ENCODE measurements at regions not wholly inside any gene's neighbourhood (a gene's known extent, or its start where the extent isn't known, plus 50 kb on each side); places are given as distances from the start of the nearest gene placed in this dataset.
"Not testable (repeated sequence)": the region's sequence is repeated elsewhere in the genome, so short reads cannot be mapped to it uniquely, and the experiment has no call there.

- not testable (repeated sequence) for TF ChIP-seq POLR2A (IDR thresholded peaks at IDR 0.05)
- TF ChIP-seq, protein P1, sequence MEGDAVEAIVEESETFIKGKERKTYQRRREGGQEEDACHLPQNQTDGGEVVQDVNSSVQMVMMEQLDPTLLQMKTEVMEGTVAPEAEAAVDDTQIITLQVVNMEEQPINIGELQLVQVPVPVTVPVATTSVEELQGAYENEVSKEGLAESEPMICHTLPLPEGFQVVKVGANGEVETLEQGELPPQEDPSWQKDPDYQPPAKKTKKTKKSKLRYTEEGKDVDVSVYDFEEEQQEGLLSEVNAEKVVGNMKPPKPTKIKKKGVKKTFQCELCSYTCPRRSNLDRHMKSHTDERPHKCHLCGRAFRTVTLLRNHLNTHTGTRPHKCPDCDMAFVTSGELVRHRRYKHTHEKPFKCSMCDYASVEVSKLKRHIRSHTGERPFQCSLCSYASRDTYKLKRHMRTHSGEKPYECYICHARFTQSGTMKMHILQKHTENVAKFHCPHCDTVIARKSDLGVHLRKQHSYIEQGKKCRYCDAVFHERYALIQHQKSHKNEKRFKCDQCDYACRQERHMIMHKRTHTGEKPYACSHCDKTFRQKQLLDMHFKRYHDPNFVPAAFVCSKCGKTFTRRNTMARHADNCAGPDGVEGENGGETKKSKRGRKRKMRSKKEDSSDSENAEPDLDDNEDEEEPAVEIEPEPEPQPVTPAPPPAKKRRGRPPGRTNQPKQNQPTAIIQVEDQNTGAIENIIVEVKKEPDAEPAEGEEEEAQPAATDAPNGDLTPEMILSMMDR (IDR thresholded peaks at IDR 0.05), result not testable (repeated sequence)
Observed at GRCh38 chr15:24158306-24158705, 471.2 kb upstream of the NDN start.
